BJ (cell line): ENCODE measurements at regions not wholly inside any gene's neighbourhood (a gene's known extent, or its start where the extent isn't known, plus 50 kb on each side); places are given as distances from the start of the nearest gene placed in this dataset.
"Not testable (repeated sequence)": the region's sequence is repeated elsewhere in the genome, so short reads cannot be mapped to it uniquely, and the experiment has no call there.

Source experiments
- CTCF ChIA-PET: fragments of 350-600 bp; formaldehyde crosslinking; extraction: SDS; loops from one replicate; lab custom pipeline; 2021; ENCODE audit warnings: antibody characterized with exemption, inconsistent platforms; lab: Yijun Ruan, JAX
- POLR2A ChIA-PET: fragments of 300-600 bp; sonication (Branson Sonifier 250); formaldehyde crosslinking; extraction: SDS; loops from one replicate; lab custom pipeline; 2021; ENCODE audit warnings: antibody characterized with exemption; lab: Charles Lee
- DNase-seq: peaks from one replicate; pipeline ENCODE4 v3.0.0-alpha.2; 2011; ENCODE audit warnings: low read depth
- H3K27me3 ChIP-seq: 2 replicates; pipeline ENCODE4 v1.6.0; 2011; ENCODE audit warnings: low read length; ENCODE audit not compliant: control insufficient read depth, insufficient read depth
- H3K36me3 ChIP-seq: 2 replicates; pipeline ENCODE4 v1.5.1; 2011; ENCODE audit warnings: low read length; ENCODE audit not compliant: control insufficient read depth, insufficient read depth
- H3K4me3 ChIP-seq: 2 replicates; pipeline ENCODE4 v1.5.1; 2011; ENCODE audit warnings: low read depth, mild to moderate bottlenecking, control low read depth, low read length
- CTCF ChIP-seq: IDR thresholded peaks from 2 replicates; pipeline ENCODE4 v1.5.1; 2011; ENCODE audit warnings: low read depth, mild to moderate bottlenecking, control low read depth, inconsistent platforms, low read length, moderate library complexity; ENCODE audit not compliant: insufficient read depth

- H3K4me3 ChIP-seq = no peak overlapping the region
- CTCF ChIA-PET = no interaction called here
- no peaks in the 10 kb centered on the region for H3K36me3 ChIP-seq
- TF ChIP-seq CTCF = no peak
- H3K27me3 ChIP-seq = no peaks in the 10 kb centered on the region
- DNase-seq = no peak
- POLR2A ChIA-PET = no interaction called here
Observed at GRCh38 chr21:35164380-35164779, 115.3 kb upstream of the RUNX1 start.

- POLR2A ChIA-PET = no interaction called here
Observed at GRCh38 chr21:35163411-35163810, 114.3 kb upstream of the RUNX1 start.

GRCh38 chr21:35162831-35163230, 113.7 kb upstream of the RUNX1 start:
- POLR2A ChIA-PET = no interaction called here
- Histone ChIP-seq H3K27me3 (no peaks in the 10 kb centered on the region), H3K4me3 (no peak overlapping the region), H3K36me3 (no peaks in the 10 kb centered on the region)
- no peak for TF ChIP-seq CTCF
- no peak for DNase-seq
- CTCF ChIA-PET = no interaction called here

More at GRCh38 chr21:35163411-35163810, 114.3 kb upstream of the RUNX1 start:
- TF ChIP-seq CTCF = no peak
- no peak for DNase-seq
- Histone ChIP-seq H3K36me3 (no peaks in the 10 kb centered on the region), H3K27me3 (no peaks in the 10 kb centered on the region), H3K4me3 (no peak overlapping the region)
- CTCF ChIA-PET = no interaction called here

GRCh38 chr21:35159881-35160280, 110.8 kb upstream of the RUNX1 start:
- H3K27me3 ChIP-seq = no peaks in the 10 kb centered on the region
- H3K36me3 ChIP-seq = no peaks in the 10 kb centered on the region
- TF ChIP-seq CTCF = no peak
- no peak overlapping the region for H3K4me3 ChIP-seq
- ChIA-PET CTCF (interaction anchor here (0.7 to 1.0 kb wide), 3 partner anchors 64 to 270 kb away, joined by 3 to 4 read pairs (median 3); no protein-coding TSS in a partner anchor), POLR2A (no interaction called here)
- DNase-seq = no peak

- CTCF ChIA-PET = interaction anchor here (1.7 kb wide), 1 partner anchor 57 kb away, joined by 4 read pairs; no protein-coding TSS in a partner anchor
- POLR2A ChIA-PET, DNase-seq, H3K27me3 ChIP-seq, H3K36me3 ChIP-seq, H3K4me3 ChIP-seq: not testable (repeated sequence)
Observed at GRCh38 chr21:35157374-35157773, 108.3 kb upstream of the RUNX1 start.
